22Rv1 (cell line): ENCODE measurements at regions not wholly inside any gene's neighbourhood (a gene's known extent, or its start where the extent isn't known, plus 50 kb on each side); places are given as distances from the start of the nearest gene placed in this dataset.

Source experiments
- ZFX ChIP-seq: fragments of 450-650 bp; IDR thresholded peaks from 2 replicates; pipeline ENCODE4 v1.6.1; 2017; ENCODE audit warnings: antibody characterized with exemption, borderline replicate concordance
- TF ChIP-seq, protein P1 (sequence below): fragments of 450-650 bp; IDR thresholded peaks from 2 replicates; pipeline ENCODE4 v1.5.1; 2017; ENCODE audit warnings: mild to moderate bottlenecking

DNA sequence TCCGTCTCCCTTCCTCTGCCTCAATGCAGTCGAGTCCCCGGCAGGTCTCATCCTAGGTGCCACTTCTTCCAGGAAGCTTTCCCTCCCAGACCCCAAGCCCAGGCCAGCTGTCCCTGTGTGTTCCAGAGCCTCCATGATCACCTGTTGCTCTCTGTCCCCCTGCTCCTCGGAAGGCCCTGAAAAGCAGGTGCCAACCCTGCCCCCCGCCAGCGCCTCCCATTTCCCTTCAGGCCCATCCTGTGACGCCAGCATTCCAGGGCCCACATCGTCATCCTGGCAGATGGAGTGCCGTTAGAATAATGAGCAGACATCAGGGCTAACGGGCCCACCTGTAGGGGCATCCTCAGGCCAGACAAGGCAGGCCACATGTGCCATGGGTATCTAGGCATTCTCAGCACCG lies 253.0 kb upstream of the PPP2R2D start:
- TF ChIP-seq, protein P1, sequence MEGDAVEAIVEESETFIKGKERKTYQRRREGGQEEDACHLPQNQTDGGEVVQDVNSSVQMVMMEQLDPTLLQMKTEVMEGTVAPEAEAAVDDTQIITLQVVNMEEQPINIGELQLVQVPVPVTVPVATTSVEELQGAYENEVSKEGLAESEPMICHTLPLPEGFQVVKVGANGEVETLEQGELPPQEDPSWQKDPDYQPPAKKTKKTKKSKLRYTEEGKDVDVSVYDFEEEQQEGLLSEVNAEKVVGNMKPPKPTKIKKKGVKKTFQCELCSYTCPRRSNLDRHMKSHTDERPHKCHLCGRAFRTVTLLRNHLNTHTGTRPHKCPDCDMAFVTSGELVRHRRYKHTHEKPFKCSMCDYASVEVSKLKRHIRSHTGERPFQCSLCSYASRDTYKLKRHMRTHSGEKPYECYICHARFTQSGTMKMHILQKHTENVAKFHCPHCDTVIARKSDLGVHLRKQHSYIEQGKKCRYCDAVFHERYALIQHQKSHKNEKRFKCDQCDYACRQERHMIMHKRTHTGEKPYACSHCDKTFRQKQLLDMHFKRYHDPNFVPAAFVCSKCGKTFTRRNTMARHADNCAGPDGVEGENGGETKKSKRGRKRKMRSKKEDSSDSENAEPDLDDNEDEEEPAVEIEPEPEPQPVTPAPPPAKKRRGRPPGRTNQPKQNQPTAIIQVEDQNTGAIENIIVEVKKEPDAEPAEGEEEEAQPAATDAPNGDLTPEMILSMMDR: no peak
- no peak for TF ChIP-seq ZFX
